Heart left ventricle (tissue), 16 donors: ENCODE measurements at regions not wholly inside any gene's neighbourhood (a gene's known extent, or its start where the extent isn't known, plus 50 kb on each side); places are given as distances from the start of the nearest gene placed in this dataset.

Experiments
- ATAC-seq, 4 donors: fragments of 200-7000 bp; cut with Tn5 transposase; one replicate each; pipeline ENCODE4 v1.9.1; 2020 to 2022; ENCODE audit warnings: moderate library complexity in 4 of 4, mild to moderate bottlenecking in 3 of 4, moderate number of reproducible peaks in 1 of 4
- DNase-seq, 5 donors: peaks; one replicate each; pipeline ENCODE4 v3.0.0-alpha.2; 2020
- H3K27ac ChIP-seq, 12 donors: fragments of 200-600 bp; sonication (generic) in 4 of 12; one replicate each; pipeline versions ENCODE4 v1.5.0 to v1.8.0; 2016 to 2022; ENCODE audit warnings: mild to moderate bottlenecking in 2 of 12
- H3K27me3 ChIP-seq, 9 donors: fragments of 200-600 bp; sonication (generic) in 2 of 9; one replicate each; pipeline versions ENCODE4 v1.5.1 to v1.8.0; 2016 to 2022; ENCODE audit warnings: mild to moderate bottlenecking in 3 of 9
- H3K36me3 ChIP-seq, 9 donors: fragments of 200-600 bp; sonication (generic) in 2 of 9; one replicate each; pipeline versions ENCODE4 v1.5.0 to v1.8.0; 2018 to 2022; ENCODE audit warnings: mild to moderate bottlenecking in 2 of 9
- H3K4me1 ChIP-seq, 12 donors: fragments of 200-600 bp; sonication (generic) in 4 of 12; one replicate each; pipeline versions ENCODE4 v1.5.0 to v1.8.0; 2016 to 2022; ENCODE audit warnings: mild to moderate bottlenecking in 3 of 12
- H3K4me3 ChIP-seq, 12 donors: fragments of 200-600 bp; sonication (generic) in 4 of 12; one replicate each; pipeline versions ENCODE4 v1.5.0 to v1.8.0; 2017 to 2022; ENCODE audit warnings: mild to moderate bottlenecking in 9 of 12, moderate library complexity in 4 of 12
- H3K9me3 ChIP-seq, 12 donors: fragments of 200-600 bp; sonication (generic) in 4 of 12; one replicate each; pipeline versions ENCODE4 v1.5.0 to v1.8.0; 2016 to 2022; ENCODE audit warnings: mild to moderate bottlenecking in 1 of 12
- POLR2A ChIP-seq, 2 donors: fragments of 450-650 bp; IDR thresholded peaks; one replicate each; pipeline ENCODE4 v1.6.1; 2017; ENCODE audit warnings: antibody characterized with exemption in 2 of 2, mild to moderate bottlenecking in 2 of 2, moderate library complexity in 2 of 2
- WGBS, 4 donors: extraction: QIAGEN DNeasy Blood & Tissue Kit in 2 of 4; methylation state at CpG; one replicate each; pipeline versions ENCODE4 v1.1.5 to v1.1.7; 2013 to 2018; 5-methylcytosine and 5-hydroxymethylcytosine counted together
- intact Hi-C, 10 donors: fragments of 100-400 bp; cut with DNase I; formaldehyde crosslinking; loops; one replicate each; pipeline versions ENCODE4 v1.11.1 to v1.14.2; 2022
- TF ChIP-seq, protein P1 (sequence below), 12 donors: fragments of 200-600 bp; sonication (generic) in 4 of 12; IDR thresholded peaks; one replicate each; pipeline versions ENCODE4 v1.5.0 to v1.8.0; 2018 to 2022; ENCODE audit warnings: antibody characterized with exemption in 12 of 12, mild to moderate bottlenecking in 5 of 12
- donor health status: ischemic (EF 13 %, LVEDD 7.1; RV severe dilation, severe dysfunction).
- donor health status: healthy with polysubstance abuse.
- donor health status: DM: no; HTN: yes; CAD: no.
- donor health status: DM: no; HTN: no; CAD: no.
- donor health status: ischemic (EF 25% LVEDD 6.9; RV normal size, moderate dysfunction).
- donor health status: ischemic (EF 25% LVEDD 5.7; RV mildly dilated, moderate dysfunction).
- donor health status: healthy.
- donor health status: DM: yes; HTN: yes; CAD: no.
- donor health status: ischemic (EF 35%, LVEDD 5.7; RV mildly dilated, moderate dysfunction).
- donor health status: nonischemic (EF 11% LVEDD 7.7; RV severe dilation, severe dysfunction).
- donor health status: DM: yes; HTN: yes; CAD: no.
- donor health status: PGD.
- donor health status: ischemic (EF 29% LVEDD 5.4; RV normal size, mild dysfunction).
- donor health status: nonischemic (EF 23%, LVEDD 6.1; RV moderate dilation, normal function).

DNA sequence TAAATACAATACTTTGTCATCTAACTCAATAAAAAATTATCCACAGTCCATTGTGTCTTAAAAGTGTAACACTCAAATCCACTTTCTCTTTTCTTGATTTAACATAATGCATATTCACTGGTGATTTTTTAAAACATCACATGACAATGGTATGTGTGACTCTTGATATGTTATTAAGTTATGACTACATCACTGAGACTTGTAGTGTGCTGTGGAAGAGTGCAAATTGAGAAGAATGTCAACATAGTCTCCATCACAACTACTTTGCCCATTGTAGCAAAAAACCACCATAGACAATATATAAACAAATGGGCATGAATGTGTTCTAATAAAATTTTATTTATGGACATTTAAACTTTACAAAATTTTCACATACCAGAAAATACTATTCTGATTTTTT is 380.7 kb upstream of the PMFBP1 start:
- H3K9me3 ChIP-seq: peaks cover 0 to 19% (median 0%) of the 10 kb centered on the region in 12 donors
- H3K27ac ChIP-seq: no peak overlapping the region
- intact Hi-C loops: no loop called here
- DNase-seq: no peak
- no peaks in the 10 kb centered on the region for H3K27me3 ChIP-seq
- ATAC-seq: no peak
- no peaks in the 10 kb centered on the region for H3K4me1 ChIP-seq
- no peak overlapping the region for H3K4me3 ChIP-seq
- TF ChIP-seq POLR2A (IDR thresholded peaks at IDR 0.05): no peak
- TF ChIP-seq, protein P1, sequence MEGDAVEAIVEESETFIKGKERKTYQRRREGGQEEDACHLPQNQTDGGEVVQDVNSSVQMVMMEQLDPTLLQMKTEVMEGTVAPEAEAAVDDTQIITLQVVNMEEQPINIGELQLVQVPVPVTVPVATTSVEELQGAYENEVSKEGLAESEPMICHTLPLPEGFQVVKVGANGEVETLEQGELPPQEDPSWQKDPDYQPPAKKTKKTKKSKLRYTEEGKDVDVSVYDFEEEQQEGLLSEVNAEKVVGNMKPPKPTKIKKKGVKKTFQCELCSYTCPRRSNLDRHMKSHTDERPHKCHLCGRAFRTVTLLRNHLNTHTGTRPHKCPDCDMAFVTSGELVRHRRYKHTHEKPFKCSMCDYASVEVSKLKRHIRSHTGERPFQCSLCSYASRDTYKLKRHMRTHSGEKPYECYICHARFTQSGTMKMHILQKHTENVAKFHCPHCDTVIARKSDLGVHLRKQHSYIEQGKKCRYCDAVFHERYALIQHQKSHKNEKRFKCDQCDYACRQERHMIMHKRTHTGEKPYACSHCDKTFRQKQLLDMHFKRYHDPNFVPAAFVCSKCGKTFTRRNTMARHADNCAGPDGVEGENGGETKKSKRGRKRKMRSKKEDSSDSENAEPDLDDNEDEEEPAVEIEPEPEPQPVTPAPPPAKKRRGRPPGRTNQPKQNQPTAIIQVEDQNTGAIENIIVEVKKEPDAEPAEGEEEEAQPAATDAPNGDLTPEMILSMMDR (IDR thresholded peaks at IDR 0.05): no peak
- no peaks in the 10 kb centered on the region for H3K36me3 ChIP-seq

DNA sequence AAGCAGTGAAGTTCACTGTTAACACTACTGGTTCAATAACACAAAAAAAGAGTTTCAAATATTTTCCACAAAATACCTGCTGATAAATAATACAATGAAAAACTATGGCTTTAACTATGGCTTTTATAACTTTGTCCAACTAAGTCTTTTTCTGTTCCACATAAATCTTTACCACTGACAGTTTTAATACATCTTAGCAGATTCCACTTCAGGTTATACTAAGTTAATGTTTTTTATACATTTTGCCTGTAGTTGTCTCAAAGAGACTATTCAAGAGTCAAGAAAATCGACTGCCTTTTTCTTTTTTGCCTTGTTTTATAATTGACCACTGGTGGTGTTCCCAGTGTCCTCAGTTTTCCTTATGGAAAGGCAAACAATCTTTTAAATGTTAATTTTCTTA is 379.7 kb upstream of the PMFBP1 start:
- 84 to 88% (median 87%) methylated on average over 1 of the region's 1 CpG for WGBS, 4 donors
- Histone ChIP-seq H3K36me3 (no peaks in the 10 kb centered on the region), H3K9me3 (peaks cover 0 to 19% (median 0%) of the 10 kb centered on the region in 12 donors), H3K4me3 (no peak overlapping the region), H3K27ac (no peak overlapping the region), H3K4me1 (no peaks in the 10 kb centered on the region), H3K27me3 (no peaks in the 10 kb centered on the region)
- DNase-seq (no peak), ATAC-seq (no peak)
- TF ChIP-seq, protein P1 (IDR thresholded peaks at IDR 0.05): no peak
- no peak for TF ChIP-seq POLR2A (IDR thresholded peaks at IDR 0.05)
- intact Hi-C loops: no loop called here

DNA sequence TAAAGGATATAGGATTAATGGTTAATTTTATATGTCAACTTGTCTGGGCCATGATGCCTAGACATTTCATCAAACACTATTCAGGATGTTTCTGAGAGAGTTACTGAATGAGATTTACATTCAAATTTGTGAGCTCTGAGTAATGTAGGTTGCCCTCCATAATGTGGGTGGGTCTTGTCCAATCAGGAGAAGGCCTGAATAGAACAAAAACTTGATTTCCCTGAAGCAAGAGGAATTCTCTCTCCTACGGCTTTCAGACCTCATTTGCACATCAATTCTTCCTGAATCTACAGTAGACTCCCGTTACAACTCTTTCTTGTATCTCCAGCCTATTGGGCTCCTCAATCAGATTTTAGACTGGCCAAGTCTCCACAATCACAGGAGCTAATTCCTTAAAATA is 377.9 kb upstream of the PMFBP1 start:
- no peak for ATAC-seq

DNA sequence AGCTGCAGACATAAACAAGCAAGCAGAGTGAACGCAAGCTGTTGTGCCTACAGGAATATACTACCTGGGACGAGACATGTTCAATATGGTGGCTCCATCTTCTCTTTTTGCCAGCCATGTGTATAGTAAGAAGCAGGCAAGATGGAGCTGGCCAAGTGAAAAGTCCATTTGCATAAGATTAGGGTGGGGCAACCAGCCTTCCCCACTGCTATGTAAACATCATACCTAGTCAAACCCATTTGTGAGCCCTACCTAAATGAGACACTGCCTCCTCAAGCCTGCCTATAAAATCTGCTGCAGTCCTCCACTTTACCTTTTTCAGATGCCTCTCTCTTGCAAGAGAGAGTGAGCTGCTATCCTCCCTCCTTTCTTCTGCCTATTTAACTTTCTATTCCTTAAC is 370.1 kb upstream of the PMFBP1 start:
- no peak for DNase-seq
- H3K4me3 ChIP-seq: no peak overlapping the region
- intact Hi-C loops: no loop called here
- H3K36me3 ChIP-seq: no peaks in the 10 kb centered on the region
- 94 to 98% (median 96%) methylated on average over 2 of the region's 2 CpGs for WGBS, 4 donors
- no peak overlapping the region for H3K27ac ChIP-seq
- TF ChIP-seq POLR2A (IDR thresholded peaks at IDR 0.05): no peak
- TF ChIP-seq, protein P1 (IDR thresholded peaks at IDR 0.05): no peak
- no peaks in the 10 kb centered on the region for H3K4me1 ChIP-seq
- no peaks in the 10 kb centered on the region for H3K27me3 ChIP-seq
- peaks cover 0 to 2% (median 0%) of the 10 kb centered on the region in 12 donors for H3K9me3 ChIP-seq
- ATAC-seq: no peak

More for the DNA sequence above, 377.9 kb upstream of the PMFBP1 start:
- H3K27me3 ChIP-seq: no peaks in the 10 kb centered on the region
- no peaks in the 10 kb centered on the region for H3K36me3 ChIP-seq
- H3K9me3 ChIP-seq: peaks cover 0 to 19% (median 0%) of the 10 kb centered on the region in 12 donors
- no peaks in the 10 kb centered on the region for H3K4me1 ChIP-seq
- no peak overlapping the region for H3K27ac ChIP-seq
- TF ChIP-seq, protein P1 (IDR thresholded peaks at IDR 0.05): no peak
- TF ChIP-seq POLR2A (IDR thresholded peaks at IDR 0.05): no peak
- intact Hi-C loops: no loop called here
- 92 to 98% (median 95%) methylated on average over 2 of the region's 2 CpGs for WGBS, 4 donors
- H3K4me3 ChIP-seq: no peak overlapping the region
- no peak for DNase-seq
